H1 (cell line): ENCODE measurements at regions not wholly inside any gene's neighbourhood (a gene's known extent, or its start where the extent isn't known, plus 50 kb on each side); places are given as distances from the start of the nearest gene placed in this dataset.

Source experiments
- EZH2 ChIP-seq: fragments of 200-600 bp; sonication (generic); IDR thresholded peaks from 2 replicates; pipeline ENCODE4 v1.7.1; 2012; ENCODE audit warnings: low read depth, mild to moderate bottlenecking, moderate library complexity, low read length, inconsistent platforms; ENCODE audit not compliant: severe bottlenecking
- POLR2A ChIP-seq, 2 experiments: IDR thresholded peaks; 1 replicate in 1 of 2; 2 replicates in 1 of 2; pipeline ENCODE4 v1.6.1; 2011; ENCODE audit warnings: low read depth in 2 of 2, low read length in 2 of 2, mild to moderate bottlenecking in 2 of 2; ENCODE audit errors: control extremely low read depth in 1 of 2
- POLR2AphosphoS5 ChIP-seq: IDR thresholded peaks from 2 replicates; pipeline ENCODE4 v1.6.1; 2011; ENCODE audit warnings: low read depth, low read length
- RAD21 ChIP-seq, 2 experiments: IDR thresholded peaks in 1 of 2; conservative IDR thresholded peaks in 1 of 2; 2 replicates each; pipeline ENCODE4 v1.6.1; 2011; ENCODE audit warnings: low read depth in 2 of 2, low read length in 2 of 2, improper control_type of control experiment in 1 of 2, inconsistent platforms in 1 of 2, mild to moderate bottlenecking in 1 of 2, moderate library complexity in 1 of 2
- ZNF274 ChIP-seq: IDR thresholded peaks from 2 replicates; pipeline ENCODE4 v1.7.0; 2012; ENCODE audit warnings: low read length, borderline replicate concordance; ENCODE audit errors: extremely low read depth
- TF ChIP-seq, protein P1 (sequence below): IDR thresholded peaks from 2 replicates; pipeline ENCODE4 v1.6.1; 2011; ENCODE audit warnings: low read depth, mild to moderate bottlenecking, low read length; ENCODE audit not compliant: insufficient read depth
- TF ChIP-seq, protein P2 (sequence below), 3 experiments: IDR thresholded peaks; 1 replicate in 2 of 3; 2 replicates in 1 of 3; pipeline versions ENCODE4 v1.5.1 to v1.6.1; 2011; ENCODE audit warnings: low read length in 3 of 3, mild to moderate bottlenecking in 3 of 3, inconsistent platforms in 2 of 3, low read depth in 1 of 3, moderate library complexity in 1 of 3; ENCODE audit not compliant: insufficient read depth in 1 of 3; ENCODE audit errors: control extremely low read depth in 1 of 3

DNA sequence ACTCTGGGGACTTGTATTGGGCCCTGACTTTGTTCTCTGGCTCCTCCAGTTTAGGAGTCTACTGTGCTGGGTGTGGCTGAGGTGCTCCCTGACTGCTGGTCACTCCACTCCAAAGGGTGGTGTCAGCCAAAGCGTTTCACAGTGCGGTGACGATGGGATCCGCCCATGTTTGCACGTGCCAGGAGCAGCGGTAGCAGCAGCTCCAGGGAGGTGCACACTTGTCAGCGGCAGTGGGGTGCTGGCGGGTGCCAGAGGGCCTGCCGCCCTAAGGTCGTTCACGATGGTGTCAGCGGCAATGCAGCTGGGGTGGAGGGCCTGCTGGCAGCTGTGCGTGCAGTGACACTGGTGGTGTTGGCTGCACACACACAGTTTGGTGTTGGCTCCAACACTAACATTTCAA is 268.5 kb upstream of the AKR1E2 start:
- TF ChIP-seq, protein P1, sequence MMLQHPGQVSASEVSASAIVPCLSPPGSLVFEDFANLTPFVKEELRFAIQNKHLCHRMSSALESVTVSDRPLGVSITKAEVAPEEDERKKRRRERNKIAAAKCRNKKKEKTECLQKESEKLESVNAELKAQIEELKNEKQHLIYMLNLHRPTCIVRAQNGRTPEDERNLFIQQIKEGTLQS, result no peak
- TF ChIP-seq, protein P2, sequence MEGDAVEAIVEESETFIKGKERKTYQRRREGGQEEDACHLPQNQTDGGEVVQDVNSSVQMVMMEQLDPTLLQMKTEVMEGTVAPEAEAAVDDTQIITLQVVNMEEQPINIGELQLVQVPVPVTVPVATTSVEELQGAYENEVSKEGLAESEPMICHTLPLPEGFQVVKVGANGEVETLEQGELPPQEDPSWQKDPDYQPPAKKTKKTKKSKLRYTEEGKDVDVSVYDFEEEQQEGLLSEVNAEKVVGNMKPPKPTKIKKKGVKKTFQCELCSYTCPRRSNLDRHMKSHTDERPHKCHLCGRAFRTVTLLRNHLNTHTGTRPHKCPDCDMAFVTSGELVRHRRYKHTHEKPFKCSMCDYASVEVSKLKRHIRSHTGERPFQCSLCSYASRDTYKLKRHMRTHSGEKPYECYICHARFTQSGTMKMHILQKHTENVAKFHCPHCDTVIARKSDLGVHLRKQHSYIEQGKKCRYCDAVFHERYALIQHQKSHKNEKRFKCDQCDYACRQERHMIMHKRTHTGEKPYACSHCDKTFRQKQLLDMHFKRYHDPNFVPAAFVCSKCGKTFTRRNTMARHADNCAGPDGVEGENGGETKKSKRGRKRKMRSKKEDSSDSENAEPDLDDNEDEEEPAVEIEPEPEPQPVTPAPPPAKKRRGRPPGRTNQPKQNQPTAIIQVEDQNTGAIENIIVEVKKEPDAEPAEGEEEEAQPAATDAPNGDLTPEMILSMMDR (IDR thresholded peaks at IDR 0.05; ENCODE audit: control extremely low read depth in 1 of 3, insufficient read depth in 1 of 3, low read depth in 1 of 3, low read length in 3 of 3), result no peak
- TF ChIP-seq EZH2 (no peak), POLR2A (IDR thresholded peaks at IDR 0.05; ENCODE audit: control extremely low read depth in 1 of 2, low read depth in 2 of 2, low read length in 2 of 2) (no peak), ZNF274 (no peak), RAD21 (IDR thresholded peaks at IDR 0.05 in 1 of 2, conservative IDR thresholded peaks at IDR 0.05 in 1 of 2; ENCODE audit: low read depth in 2 of 2, low read length in 2 of 2) (no peak), POLR2AphosphoS5 (no peak)
